ENCODE measurements at regions not wholly inside any gene's neighbourhood (a gene's known extent, or its start where the extent isn't known, plus 50 kb on each side); places are given as distances from the start of the nearest gene placed in this dataset.

DNA sequence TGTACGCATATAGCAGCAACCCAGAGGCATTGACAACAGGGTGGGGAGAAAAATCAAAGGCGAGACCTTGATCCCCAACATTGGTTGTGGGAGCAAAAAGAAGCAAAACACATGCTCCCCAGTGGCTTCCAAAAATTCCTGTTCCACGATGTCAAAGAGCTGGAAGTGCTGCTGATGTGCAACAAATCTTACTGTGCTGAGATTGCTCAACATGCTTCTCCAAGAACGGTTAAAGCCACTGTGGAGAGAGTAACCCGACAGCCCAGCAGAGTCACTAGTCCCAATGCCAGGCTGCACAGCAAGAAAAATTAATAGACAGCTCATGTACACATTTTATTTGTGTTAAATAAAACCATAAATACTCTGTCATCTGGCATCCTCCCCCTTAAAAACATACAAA lies 179.9 kb upstream of the PFN2 start:
- TF ChIP-seq, protein P1, sequence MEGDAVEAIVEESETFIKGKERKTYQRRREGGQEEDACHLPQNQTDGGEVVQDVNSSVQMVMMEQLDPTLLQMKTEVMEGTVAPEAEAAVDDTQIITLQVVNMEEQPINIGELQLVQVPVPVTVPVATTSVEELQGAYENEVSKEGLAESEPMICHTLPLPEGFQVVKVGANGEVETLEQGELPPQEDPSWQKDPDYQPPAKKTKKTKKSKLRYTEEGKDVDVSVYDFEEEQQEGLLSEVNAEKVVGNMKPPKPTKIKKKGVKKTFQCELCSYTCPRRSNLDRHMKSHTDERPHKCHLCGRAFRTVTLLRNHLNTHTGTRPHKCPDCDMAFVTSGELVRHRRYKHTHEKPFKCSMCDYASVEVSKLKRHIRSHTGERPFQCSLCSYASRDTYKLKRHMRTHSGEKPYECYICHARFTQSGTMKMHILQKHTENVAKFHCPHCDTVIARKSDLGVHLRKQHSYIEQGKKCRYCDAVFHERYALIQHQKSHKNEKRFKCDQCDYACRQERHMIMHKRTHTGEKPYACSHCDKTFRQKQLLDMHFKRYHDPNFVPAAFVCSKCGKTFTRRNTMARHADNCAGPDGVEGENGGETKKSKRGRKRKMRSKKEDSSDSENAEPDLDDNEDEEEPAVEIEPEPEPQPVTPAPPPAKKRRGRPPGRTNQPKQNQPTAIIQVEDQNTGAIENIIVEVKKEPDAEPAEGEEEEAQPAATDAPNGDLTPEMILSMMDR (IDR thresholded peaks at IDR 0.05) = no peak
- no peak for TF ChIP-seq POLR2A (IDR thresholded peaks at IDR 0.05)
